ENCODE measurements at regions not wholly inside any gene's neighbourhood (a gene's known extent, or its start where the extent isn't known, plus 50 kb on each side); places are given as distances from the start of the nearest gene placed in this dataset.

GRCh38 chr12:114894076-114894475, 210.1 kb upstream of the TBX3 start:
- TF ChIP-seq SP1 (IDR thresholded peaks at IDR 0.05) = no peak
- TF ChIP-seq BHLHE40 (IDR thresholded peaks at IDR 0.05; ENCODE audit: borderline replicate concordance) = no peak
- TF ChIP-seq PKNOX1 (IDR thresholded peaks at IDR 0.05) = no peak
- TF ChIP-seq TARDBP (IDR thresholded peaks at IDR 0.05) = no peak
